COLO829 (cell line): ENCODE measurements at regions not wholly inside any gene's neighbourhood (a gene's known extent, or its start where the extent isn't known, plus 50 kb on each side); places are given as distances from the start of the nearest gene placed in this dataset.

Source experiments
- DNase-seq: peaks from one replicate; pipeline ENCODE4 v3.0.0; 2012; ENCODE audit warnings: low spot score

DNA sequence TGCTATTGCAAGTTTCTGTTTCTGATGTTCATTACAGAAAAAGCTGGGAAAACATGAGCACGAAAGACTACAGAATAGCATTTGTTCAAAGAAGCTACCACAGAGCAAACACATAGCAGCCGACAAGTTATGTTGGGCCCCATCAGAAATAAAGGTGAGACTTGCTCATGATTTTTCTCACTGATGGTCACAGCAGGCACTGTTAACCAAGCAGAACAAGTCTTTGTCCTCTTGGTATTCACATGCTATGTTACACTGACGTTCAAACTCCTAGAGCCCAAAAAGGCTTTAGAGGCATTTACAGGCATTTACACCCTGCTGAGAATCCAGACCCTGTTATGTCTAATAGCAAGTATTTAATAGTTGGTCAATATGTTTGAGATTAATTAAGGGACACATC is 235.0 kb upstream of the HNMT start:
- DNase-seq: no peak

DNA sequence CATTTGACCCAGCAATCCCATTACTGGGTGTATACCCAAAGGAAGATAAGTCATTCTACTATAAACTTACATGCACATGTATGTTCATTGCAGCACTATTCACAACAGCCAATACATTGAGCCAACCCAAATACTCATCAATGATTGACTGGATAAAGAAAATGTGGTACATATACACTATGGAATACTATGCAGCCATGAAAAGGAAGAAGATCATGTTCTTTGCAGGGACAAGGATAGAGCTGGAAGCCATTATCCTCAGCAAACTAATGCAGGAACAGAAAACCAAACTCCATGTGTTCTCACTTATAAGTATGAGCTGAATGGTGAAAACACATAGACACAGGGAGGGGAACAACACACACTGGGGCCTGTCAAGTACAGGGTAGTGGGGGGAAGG is 226.7 kb upstream of the HNMT start:
- no peak for DNase-seq

DNA sequence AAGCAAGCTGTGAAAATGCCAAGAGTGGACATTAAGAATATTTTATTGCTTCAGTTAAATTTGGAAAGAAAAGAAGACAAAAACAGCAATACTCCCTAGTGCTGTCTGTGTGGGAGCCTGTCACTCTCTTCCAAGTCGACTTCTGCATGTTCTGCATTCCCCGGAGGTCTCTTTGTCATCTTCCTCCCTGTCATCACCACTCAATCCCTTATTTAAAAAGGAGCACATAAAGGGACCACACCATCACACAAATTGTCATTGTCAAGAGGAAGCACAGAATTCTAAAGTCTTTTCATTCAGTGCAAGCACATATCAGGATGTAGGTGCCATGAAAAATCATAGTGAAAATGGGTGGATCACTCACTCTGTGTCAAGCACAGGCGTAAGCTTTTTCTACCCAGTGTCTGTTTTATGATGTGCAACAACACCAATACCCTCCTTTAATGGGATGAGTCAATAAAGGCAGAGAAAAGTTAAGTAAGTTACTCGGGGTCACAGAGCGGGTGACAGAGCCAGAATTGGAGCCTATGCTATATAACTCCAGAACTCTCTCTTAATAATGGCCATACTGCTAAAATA is 222.4 kb upstream of the HNMT start:
- DNase-seq: no peak

DNA sequence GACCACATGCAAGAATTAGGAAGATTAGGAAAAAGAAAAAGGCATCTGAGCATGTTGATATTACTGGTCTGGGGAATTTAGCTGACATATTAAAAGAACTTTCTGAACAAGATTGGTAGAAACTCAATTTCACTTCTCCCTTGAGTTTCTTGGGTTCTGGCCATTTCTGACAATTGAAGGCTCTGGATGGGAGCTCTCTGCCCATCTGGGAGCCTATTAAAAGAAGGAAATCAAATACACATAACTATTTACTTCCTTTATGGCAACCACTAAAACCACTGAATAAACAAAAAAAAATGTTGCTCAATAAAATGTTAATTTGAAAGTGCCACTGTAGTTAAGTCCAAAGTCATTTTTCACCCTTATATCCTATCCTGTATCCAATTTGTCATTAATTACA is 216.8 kb upstream of the HNMT start:
- no peak for DNase-seq

DNA sequence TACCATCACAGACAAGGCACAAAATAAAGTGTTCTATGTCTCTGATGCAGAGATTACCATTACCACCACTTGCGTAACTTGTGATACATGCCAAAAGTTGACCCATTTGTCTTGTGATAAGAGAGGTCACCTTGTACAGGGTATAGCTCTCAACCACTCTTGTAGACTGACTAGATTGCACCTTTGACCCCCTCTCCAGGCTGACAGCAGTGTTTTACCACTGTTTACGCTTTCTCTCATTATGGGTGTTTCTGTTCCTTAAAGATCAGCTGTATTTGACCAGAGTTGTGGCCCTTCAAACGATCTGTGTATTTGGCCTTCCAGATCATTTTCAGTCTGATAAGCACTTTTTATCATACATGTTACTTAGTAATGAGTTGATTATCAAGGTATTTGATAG is 215.7 kb upstream of the HNMT start:
- DNase-seq: no peak

DNA sequence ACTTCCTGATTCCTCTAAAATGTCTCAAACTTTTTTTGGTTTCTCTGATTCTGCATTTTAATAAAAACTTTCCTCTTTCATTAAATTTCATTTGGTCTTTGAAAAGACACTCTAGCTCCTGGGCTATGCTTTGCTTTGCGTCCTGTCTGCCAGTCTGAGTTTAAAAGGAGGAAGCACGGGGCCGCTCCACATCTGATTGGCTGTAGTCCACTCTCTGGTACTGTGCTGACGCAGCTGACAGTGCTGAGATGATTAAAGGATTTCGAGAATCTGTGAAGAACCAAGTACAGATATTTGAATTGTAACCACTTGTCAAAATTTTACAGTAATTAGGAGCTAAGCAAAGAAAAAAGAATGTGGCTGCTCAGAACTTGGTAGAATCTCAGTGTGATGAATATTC is 199.6 kb upstream of the HNMT start:
- no peak for DNase-seq

DNA sequence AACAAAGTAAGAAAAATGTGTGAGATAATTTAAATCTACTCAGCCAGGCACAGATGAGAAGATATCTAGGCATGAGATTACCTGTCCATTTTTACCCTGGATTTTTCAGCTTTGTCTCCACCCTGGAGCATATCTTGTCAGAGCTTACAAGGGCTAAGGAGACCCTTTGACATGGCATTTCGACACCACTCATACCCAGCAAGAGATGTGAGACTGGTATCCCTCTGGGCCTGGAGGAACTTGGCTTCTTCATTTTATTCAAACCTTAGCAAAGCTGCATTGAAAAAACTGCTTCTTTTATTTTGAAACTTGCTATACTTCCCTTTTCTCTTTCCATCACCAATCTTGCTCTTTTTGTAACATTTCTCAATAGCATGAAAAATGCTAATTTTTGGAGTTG is 194.9 kb upstream of the HNMT start:
- no peak for DNase-seq

DNA sequence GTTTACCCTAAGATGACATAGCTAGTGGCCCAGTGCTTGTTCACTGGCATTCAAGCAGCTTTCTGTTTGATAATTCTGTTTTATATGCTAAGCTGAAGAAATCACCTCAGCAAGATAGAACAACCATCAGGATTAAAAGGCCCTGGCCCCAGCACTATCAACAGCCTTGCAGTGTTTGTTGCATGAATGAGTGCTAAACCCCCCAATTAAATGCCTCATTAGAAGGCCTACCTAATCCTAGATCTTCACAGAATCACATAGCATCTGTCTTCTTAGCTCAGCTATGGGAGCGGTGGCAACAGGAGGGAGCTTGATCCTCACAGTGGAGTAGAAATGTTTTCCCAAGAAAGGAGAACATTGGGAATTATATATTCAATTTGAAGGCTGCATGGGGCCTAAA is 194.1 kb upstream of the HNMT start:
- no peak for DNase-seq

DNA sequence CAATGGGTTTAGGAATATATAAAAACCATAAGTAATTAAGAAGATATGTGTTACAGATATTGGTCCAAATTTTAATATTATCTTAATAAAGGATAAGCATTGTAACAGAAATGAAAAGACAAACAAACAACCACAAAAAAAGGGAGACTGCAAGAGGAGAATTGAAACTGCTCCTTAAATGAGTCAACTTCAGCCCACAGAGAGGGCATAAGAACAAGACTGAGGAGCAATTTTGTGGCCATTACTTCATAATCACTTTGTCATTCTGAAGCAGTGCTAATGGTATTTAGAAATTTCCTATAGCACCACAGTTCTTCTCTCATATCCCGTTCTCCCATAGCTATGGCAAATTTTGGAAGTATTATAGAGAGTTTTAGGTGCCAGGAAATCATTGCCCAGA is 193.2 kb upstream of the HNMT start:
- no peak for DNase-seq

DNA sequence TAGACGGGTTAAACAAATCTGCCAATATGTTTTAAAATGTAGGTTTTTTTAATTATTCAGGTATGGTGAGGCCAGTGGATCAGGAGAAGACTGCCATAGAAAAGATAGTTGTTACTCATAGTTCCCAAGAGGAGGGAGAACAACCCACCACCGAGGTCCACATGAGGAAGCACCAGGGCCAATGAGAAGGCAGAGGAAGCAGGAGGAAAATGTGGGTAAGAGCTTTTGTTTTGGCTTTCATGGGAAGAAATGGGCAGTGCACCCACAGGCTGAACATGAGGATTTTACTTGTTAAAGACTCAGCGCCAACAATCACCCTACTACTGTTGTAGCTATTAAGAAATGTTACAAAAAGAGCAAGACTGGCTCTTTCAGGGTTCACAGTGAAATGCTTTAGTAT is 191.8 kb upstream of the HNMT start:
- DNase-seq: no peak

DNA sequence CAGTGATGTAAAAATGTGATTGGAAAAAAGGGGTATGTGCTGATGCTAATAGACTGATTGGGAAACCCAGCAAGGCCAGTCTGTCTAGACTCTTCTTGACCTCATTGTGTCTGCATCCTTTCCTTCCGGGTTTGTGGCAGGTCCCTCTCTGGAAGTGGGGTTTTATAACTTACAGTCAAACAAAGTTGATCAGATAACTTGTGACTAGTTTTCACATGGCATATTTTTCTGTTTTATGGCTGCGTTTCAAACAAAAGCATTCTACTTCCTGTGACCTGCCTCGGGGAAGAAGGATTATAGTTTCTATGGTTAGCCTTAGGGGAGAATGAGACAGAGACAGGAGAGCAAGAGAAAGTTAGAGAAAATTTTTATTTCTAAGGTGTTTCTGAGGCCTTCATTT is 188.7 kb upstream of the HNMT start:
- no peak for DNase-seq

DNA sequence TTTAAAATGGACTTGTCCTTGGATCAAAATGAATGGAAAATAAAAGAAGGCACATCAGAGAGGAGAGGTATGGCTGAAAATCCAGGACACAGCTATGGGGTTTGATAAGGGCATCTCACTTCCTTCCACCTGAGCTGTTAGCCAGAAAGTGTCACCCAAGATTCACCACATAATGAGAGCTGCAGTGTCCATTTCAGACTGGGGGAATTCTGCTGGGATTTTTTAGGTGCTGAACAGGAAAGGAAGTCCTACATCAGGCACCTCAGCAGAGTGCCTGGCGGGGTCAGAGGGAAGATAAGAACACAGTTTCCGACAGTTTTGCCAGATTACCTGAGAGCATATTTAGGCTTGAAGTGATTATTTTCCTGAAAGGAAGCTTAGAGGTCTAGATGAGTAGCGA is 187.6 kb upstream of the HNMT start:
- DNase-seq: no peak

DNA sequence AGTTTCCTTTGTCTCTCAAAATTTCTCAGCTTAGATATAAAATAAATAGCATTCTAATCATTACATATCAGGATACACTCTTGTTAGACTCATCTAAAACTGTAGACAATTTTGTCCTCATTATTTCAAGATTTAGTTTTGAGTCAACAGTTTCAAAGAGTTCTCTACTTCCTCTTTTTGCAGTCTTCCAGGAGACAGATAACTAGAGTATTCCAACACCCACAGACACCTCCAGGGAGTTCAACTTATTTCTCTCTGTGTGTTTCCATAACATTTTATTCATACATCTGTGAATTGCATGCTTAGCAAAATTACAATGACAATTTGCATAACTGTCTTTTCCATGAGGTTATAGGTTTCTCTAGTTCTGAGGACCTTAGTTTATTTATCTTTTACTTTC is 166.6 kb upstream of the HNMT start:
- DNase-seq: no peak

DNA sequence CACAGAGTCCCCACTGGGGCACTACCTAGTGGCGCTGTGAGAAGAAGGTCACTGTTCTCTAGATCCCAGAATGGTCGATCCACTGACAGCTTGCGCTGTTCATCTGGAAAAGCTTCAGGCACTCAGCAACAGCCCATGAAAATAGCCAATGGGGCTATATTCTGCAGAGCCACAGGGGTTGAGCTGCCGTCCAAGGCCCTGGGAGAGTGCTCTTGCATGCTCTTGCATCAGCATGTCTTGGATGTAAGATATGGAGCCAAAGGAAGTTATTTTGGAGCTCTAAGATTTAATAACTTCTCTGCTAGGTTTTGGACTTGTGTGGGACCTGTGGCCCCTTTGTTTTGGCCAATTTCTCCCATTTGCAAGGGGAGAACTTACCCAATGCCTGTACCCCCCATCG is 164.7 kb upstream of the HNMT start:
- no peak for DNase-seq

DNA sequence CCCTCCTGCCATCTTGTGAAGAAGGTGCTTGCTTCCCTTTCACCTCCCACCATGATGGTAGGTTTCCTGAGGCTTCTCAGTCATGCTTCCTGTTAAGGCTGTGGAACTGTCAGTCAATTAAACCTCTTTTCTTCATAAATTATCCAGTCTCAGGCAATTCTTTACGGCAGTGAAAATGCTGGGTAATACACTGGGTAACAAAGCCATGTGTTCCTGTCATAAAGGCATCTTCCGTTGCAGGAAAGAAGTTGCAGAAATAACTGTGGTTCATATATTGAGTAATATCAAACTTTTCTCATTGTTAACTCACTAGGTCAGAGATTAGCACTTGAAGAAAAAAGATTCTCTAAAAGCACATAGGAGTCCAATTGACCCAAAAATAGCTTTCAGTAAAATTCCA is 163.9 kb upstream of the HNMT start:
- no peak for DNase-seq

DNA sequence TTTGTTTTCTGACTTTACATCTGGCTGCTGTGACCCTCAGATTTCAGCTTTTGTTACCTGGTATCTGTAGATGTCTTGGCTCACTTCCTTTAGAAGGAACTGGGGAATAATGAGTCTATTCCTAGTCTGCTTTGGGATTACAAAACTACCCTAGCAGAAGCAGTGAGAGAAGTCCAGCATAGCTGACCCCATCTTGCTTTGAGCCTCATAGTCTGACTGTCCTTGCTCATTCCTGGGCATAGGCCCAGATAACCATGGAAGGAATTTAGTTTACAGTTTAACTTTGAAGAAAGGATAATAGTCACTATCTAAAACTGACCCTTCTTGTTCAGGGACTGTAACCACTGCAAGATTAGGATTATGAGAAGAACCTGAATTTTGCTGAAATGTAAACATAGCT is 163.0 kb upstream of the HNMT start:
- DNase-seq: no peak

DNA sequence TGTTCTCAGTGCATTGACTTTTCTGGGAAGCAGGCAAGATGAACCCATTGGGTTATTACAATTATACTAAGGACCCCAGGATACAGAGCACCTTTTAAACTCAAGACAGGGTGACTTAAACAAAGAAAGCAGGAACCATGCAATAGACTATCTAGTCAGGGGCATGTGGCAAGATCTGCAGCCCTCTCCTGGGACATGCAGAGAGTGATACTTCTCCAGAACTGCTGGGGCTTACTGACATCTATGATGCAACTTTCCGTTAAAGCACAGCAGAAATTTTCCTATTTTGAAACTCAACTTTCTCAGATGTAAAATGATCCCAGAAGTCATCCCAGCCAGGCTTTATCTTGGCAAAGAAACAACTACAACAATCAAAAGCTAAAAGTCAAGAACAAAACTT is 162.2 kb upstream of the HNMT start:
- no peak for DNase-seq

DNA sequence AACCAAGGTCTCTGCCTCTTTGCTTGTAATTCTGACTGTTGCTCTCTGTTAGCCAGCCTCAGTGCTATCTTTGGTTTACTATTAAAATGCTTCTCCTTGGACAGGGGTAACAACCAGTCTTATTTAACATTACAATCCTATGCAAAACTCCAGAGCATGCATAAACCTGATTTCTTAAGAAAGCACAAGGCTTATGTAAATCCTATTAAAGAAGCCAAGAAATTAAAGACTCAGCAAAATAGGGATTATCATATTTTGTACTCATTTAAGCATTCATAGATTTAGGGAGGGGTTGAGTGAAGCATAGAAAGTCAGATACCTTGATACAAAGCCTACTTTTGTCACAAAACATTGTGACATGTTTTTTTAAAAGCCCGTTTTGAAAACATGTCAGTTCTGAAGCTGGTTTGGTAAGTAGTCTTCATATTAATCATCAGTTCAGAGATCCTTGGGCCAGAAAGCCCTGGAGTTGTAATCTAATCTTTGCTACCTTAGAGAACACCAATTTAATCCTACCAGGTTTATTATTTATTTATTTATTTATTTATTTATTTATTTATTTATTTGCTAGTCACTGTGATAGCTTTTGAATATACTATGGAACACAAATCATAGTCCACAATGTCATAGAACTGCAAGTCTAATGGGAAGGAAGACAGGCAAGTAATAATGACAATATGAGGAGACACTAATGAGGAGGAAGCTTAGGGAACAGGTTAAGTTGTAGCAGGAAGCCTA is 158.0 kb upstream of the HNMT start:
- no peak for DNase-seq

DNA sequence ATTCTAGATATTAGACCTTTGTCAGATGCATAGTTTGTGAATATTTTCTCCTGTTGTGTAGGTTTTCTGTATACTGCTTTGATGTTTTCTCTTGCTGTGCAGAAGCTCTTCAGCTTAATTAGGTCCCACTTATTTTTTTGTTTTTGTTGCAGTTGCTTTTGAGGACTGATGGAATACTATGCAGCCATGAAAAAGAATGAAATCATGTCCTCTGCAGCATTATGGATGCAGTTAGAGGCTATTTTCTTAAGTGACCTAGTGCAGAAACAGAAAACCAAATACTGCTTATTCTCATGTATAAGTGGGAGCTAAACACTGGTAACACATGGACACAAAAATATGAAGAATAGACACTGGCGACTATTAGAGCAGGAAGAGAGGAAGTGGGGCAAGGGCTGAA is 155.0 kb upstream of the HNMT start:
- DNase-seq: no peak

DNA sequence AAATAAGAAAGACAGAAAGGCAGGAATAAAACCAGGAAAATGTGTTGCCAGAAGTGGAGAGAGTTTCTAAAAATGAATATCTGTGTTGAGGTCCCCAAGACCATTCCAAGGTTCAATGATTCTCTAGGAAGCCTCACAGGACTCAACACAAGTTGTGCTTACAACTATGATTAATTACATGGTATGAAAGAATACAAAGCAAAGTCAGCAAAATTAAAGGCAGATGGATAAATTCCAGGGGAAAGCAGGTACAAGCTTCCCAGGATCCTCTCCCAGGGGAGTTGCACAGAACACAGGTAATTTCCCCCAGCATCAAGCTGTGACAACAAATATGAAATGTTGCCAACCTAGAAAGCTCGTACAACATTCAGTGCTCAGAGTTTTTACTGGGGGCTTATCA is 154.4 kb upstream of the HNMT start:
- no peak for DNase-seq

DNA sequence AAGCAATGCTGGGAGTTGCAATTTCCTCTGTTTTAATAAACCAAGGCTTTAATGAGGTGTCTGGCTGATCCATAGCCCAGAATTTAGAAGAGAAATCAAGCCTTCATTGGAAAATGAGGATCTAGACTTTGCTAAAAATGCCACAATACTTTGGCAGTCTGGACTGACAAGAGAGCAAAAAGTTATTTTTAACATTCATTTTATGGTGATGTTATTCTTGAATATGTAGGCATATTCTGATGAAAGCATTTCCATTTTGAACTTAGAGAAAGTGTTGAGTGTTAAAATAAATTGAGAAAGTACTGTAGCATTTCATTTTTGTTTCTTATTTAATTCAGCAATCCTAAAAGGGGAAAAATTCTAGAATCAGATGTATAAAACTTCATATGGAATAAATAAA is 151.8 kb upstream of the HNMT start:
- no peak for DNase-seq

DNA sequence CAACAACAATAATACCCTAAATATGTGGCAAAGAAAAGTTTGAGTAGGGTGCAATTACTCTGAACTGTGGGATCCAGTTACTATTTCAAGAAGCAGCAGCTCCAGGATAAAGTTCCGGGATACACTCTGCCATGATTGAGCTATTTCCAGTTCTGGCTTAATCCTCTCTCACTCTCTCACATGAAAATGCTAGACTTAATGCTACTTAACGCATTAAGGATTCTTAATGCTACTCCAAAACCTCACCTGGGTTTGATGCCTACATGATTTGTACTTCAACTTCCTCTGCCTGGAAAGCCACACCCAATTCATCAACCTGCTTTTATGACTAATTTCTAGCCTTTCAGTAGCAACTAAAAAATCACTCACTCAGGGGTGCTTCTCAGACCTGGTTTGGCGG is 151.1 kb upstream of the HNMT start:
- no peak for DNase-seq

DNA sequence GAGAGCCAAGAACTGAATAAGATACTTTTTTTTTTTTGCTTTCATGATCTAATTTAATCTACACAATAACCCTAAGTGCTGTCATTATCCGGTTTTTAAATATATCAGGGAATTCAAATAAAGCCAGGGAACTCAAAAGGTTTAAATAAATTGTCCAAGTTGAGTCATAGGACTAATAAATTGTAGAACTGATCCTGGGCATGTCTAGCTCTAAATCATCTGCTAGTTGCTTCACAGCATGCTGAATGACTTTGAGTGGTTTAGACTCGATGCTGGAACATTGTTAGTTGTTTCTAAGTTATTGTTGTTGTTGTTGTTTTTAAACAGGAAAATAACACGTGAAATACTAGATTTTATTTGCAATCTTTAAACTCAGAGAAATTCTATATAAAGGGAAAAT is 147.2 kb upstream of the HNMT start:
- DNase-seq: no peak

DNA sequence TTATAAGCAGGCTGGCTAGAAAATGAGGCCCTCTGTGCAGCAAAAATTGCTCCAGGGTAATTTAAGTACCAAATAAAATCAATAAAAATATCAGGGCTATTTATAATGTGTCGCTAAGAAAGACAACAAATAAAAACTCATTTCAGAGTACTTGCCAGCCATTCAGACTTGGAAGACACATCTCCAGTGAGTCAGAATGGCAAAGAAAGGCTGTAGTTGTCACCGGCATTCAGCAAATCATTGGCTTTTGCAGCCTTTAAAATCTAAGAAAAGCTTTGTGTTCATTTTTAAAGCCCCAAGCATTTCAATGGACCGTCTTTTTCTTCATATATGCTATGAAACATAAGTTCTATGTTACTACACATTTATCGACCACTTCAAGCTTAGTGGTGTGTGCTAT is 141.1 kb upstream of the HNMT start:
- peak; percentile 51 for DNase-seq

DNA sequence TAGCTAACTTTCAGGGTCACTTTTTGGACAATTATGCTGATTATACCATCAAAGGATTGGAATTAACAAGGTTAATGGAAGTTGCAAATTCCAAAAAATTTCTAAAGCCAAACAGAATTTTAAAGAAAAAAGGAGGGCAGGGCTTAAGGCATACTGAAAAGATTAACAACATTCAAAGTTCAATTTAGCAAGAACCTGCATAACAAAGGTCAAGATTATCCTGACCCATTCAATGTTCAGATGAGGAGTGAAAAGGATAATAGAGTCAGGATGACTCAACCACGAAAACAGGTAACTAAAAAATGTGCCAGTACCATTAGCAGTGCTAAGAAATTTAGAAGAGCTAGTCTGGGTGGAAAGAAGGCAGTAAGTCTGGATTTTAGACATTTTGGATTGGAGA is 139.8 kb upstream of the HNMT start:
- no peak for DNase-seq
